SU-DHL-6 (cell line): ENCODE measurements at regions not wholly inside any gene's neighbourhood (a gene's known extent, or its start where the extent isn't known, plus 50 kb on each side); places are given as distances from the start of the nearest gene placed in this dataset.

Source experiments
- EZH2phosphoT487 ChIP-seq: fragments of 200-600 bp; sonication (generic), shearing (Covaris generic); conservative IDR thresholded peaks from 2 replicates; pipeline ENCODE4 v1.6.1; 2018; ENCODE audit warnings: mild to moderate bottlenecking, antibody characterized with exemption, low read length, moderate library complexity, mixed read lengths
- TF ChIP-seq, protein P1 (sequence below): fragments of 200-600 bp; sonication (generic); IDR thresholded peaks from one replicate; pipeline ENCODE4 v1.5.1; 2017; ENCODE audit warnings: antibody characterized with exemption, mild to moderate bottlenecking, low read length, moderate library complexity; ENCODE audit not compliant: insufficient read depth, poor library complexity, severe bottlenecking

DNA sequence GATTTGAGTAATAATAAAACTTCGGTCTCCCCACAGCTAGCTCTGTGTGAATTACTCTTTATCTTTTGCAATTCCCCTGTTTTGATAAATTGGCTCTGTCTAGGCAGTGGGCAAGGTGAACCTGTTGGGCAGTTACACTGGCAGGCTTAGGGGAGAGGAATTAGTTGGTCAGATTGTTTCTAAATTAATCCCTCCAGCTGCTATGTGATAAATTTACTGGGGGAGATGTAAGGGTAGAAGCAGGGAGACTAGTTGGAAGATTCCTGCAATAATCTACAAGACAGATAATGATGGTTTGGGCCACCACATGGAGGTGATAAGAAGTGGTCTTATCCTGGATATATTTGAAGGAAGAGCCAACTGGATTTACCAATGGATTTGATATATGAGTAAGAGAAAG is 118.5 kb upstream of the TACR1 start:
- TF ChIP-seq EZH2phosphoT487 = no peak
- TF ChIP-seq, protein P1, sequence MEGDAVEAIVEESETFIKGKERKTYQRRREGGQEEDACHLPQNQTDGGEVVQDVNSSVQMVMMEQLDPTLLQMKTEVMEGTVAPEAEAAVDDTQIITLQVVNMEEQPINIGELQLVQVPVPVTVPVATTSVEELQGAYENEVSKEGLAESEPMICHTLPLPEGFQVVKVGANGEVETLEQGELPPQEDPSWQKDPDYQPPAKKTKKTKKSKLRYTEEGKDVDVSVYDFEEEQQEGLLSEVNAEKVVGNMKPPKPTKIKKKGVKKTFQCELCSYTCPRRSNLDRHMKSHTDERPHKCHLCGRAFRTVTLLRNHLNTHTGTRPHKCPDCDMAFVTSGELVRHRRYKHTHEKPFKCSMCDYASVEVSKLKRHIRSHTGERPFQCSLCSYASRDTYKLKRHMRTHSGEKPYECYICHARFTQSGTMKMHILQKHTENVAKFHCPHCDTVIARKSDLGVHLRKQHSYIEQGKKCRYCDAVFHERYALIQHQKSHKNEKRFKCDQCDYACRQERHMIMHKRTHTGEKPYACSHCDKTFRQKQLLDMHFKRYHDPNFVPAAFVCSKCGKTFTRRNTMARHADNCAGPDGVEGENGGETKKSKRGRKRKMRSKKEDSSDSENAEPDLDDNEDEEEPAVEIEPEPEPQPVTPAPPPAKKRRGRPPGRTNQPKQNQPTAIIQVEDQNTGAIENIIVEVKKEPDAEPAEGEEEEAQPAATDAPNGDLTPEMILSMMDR = no peak
